SHP77 treated with DMSO at 0.1 percent for 48 hours (cell line): ENCODE measurements at regions not wholly inside any gene's neighbourhood (a gene's known extent, or its start where the extent isn't known, plus 50 kb on each side); places are given as distances from the start of the nearest gene placed in this dataset.

Experiments
- DNase-seq: peaks from one replicate; lab custom pipeline; 2025; lab: John Stamatoyannopoulos, UW

- no peak for DNase-seq
These were observed 278.4 kb upstream of the FAM98A start for GRCh38 chr2:33877348-33878016.

GRCh38 chr2:33873076-33873605, 274.0 kb upstream of the FAM98A start:
- no peak for DNase-seq

DNA sequence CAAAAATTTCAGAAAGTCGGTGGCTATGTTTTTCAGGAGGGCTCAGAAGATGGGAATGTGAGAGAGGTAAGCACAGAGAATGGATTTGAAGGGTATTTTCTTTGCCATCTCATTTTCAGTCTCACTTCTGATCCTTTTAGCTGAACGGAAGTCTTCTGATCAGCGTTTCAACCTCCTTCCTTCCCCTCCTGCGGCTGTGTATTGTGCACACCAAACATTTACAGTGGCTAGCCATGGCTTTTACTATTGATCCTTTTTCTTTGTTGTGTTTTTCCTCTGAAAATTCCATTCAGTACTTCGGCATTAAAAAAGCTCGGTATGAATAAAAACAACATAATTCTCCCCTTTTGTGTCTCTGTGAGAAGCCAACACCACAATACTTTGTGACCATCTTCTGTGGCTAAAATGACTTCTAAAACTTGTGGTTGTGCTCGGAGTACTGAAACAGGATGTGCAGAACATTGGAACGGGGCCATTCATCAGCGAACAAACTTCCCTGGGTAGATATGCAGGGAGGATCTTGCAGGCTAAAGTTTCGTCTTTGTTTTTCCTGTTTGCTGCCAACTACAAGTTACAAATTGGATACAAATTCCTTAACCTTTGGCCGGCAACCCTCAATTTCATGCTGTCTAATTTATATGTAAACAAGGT, 260.8 kb upstream of the FAM98A start:
- no peak for DNase-seq

DNA sequence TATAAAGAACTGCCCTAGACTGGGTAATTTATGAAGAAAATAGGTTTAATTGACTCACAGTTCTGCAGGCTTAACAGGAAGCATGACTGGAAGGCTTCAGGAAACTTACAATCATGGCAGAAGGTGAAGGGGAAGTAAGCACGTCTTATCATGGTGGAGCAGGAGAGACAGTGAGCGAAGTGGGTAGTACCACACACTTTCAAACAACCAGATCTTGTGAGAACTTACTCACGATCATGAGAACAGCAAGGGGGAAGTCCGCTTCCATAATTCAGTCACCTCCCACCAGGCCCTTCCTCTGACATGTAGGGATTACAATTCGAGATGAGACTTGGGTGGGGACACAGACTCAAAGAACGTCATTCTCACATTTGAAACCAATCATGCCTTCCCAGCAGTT, 260.1 kb upstream of the FAM98A start:
- DNase-seq, result no peak

DNA sequence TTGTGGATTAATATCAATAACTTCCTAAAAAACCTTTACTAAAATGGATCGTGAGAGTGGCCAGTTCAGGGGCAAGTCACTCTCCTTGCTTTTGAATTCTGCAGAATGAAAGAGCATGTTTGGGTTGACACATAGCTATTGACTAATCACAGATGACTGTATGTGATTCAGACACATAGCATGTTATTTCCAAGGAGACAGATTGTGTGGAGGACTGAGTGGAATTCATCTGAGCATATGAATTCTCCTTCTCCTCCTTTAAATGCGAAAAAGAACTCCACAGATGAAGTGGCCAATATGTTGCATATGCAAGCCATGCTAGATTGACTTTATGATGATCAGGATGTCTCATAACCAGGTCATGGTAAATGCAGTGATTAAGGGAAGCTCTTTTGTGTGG, 249.4 kb upstream of the FAM98A start:
- DNase-seq, result no peak

DNA sequence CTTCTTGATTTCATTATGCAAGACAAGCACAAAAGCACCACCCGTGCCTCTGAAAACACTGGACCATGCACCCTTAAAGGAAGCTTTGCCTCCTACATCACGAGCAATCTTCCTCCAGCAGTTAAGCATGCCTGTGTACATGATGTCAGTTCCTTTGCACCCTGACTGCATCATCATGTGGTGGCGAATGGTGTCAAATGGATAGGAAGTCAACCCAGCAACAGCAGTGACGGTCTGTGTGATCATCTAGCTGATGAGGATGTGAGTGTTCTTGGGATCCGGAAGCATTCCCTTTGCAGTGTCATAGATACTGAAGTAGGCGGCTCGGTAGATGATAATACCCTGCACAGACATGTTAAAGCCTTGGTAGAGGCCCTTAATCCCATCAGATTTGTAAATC, 240.7 kb upstream of the FAM98A start:
- DNase-seq, result no peak

- DNase-seq, result no peak
These were observed 237.5 kb upstream of the FAM98A start for GRCh38 chr2:33836628-33837027.

GRCh38 chr2:33835911-33836310, 236.8 kb upstream of the FAM98A start:
- no peak for DNase-seq

- DNase-seq, result no peak
These were observed 223.9 kb upstream of the FAM98A start for GRCh38 chr2:33822964-33823363.

GRCh38 chr2:33812707-33813106, 213.6 kb upstream of the FAM98A start:
- DNase-seq, result no peak

DNA sequence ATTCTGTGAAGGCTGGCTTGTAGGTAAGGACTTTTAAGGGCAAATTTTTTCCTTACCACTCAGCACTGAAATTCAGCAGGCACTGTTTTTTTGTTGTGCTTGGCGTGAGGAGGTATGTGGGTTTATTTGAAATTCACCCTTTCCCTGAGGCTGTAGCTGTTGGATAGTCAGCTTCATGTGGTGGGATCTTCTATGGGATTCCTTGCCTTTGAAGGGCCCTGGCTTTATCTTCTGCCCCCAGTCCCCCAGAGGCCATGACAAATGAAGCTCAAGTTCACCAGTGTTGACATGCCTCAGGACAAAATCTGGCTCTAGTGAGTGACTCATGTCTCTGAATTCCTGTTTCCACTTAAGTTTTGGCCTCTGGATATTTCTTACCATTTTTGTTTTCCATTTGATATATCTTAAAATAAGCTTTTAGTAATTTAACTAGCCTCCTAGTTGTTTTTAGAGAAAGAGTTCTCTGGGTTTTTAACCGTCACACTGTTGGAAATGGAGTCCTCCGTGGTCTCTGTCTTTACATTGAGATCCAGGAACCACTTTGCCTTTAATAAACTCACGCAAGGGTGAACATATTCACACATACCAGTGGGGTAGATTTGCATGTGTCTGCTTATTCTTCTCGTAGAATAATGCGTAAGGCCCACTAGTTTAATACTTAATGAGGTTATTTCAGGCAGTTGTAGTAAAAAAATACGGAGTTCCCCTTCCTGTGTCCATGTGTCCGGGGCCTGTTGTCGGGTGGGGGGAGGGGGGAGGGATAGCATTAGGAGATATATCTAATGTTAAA, 211.1 kb upstream of the FAM98A start:
- DNase-seq, result no peak

DNA sequence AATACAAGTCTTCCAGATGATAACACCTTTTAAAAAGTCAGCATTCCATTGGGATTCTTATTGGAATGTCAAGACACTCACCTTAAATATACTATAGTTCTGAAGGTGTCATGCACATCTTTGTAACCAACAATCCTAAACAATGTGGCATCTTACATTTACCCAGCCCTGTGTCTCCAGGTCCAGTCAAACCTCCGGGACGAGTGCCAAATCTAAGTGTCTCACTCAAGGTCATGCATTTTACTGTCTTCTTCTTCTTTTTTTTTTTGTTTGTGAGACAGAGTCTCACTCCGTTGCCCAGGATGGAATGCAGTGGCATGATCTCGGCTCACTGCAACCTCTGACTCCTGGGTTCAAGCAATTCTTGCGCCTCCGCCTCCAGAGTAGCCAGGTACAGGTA, 206.9 kb upstream of the FAM98A start:
- no peak for DNase-seq

DNA sequence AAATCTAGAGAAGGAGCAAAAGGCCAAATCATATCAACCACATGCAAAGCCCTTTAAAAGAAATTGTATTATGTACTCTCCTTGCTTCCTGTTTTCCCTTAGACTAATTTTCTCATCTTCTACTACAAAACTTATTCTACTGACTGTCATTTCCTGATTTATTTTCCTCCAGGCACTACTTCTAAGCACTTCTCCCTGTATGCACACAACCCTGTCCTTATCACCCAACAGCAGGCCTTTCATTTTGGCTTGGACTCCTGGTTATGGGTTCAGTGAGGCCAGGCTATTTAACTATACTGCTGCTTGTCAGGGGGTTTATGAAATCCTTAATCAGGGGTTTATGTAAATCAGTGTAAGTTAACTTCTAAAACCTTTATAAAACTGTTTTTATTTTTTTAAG, 205.1 kb upstream of the FAM98A start:
- DNase-seq, result no peak

DNA sequence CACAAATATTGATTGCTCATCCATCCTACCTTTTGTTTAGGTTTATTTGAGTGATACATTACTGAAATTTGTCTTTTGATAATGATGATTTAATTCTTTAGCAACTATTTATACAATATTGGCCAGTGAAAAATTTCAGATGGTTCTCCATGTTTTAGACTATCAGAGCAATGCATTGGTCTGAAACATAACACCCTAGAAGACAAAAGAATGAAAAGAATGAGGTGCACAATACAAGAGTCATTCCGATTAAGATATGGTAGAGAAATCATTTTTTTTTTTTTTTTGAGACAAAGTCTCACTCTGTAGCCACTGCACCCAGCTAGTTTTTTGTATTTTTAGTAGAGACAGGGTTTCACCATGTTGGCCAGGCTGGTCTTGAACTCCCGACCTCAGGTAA, 197.4 kb upstream of the FAM98A start:
- no peak for DNase-seq

DNA sequence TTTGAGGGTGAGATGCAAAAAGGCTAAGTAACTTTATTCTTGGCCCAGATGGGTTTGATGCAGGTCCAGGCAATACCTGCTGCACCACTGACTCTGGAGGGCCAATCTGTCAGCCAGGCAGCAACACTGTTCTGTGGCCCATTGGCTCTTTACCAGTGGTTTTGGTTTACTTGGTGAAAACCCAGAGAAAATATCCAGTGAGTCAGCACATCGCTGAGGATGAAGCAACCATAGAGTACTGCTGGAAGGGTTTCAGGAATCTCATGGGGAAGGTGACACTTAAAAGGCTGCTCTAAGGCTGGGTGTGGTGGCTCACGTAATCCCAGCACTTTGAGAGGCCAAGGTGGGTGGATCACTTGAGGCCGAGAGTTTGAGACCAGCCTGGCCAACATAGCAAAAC, 192.5 kb upstream of the FAM98A start:
- no peak for DNase-seq

- no peak for DNase-seq
These were observed 188.9 kb upstream of the FAM98A start for GRCh38 chr2:33788044-33788443.

- DNase-seq, result no peak
These were observed 187.8 kb upstream of the FAM98A start for GRCh38 chr2:33786881-33787280.

- DNase-seq, result no peak
These were observed 186.4 kb upstream of the FAM98A start for GRCh38 chr2:33785201-33786106.

DNA sequence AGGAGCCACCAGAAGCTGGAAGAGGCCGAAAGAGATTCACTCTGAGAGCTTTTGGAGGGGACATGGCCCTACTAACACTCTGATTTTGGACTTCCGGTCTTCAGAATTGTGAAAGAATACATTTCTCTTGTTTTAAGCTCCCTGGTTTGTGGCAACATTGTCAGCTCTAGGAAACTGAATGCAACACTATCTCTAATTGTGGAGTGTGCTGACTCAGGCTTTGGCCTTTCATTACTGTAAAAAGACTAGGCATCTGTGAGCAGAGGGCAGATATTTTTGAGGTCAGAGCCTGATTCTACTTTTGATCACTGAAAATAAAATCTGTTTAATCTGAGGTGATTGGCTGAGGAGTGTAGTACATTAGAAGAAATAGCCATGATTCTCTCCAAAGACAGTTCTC, 185.4 kb upstream of the FAM98A start:
- DNase-seq, result no peak

GRCh38 chr2:33782395-33783230, 183.5 kb upstream of the FAM98A start:
- no peak for DNase-seq

- no peak for DNase-seq
These were observed 178.7 kb upstream of the FAM98A start for GRCh38 chr2:33777786-33778185.
